Thyroid gland (tissue), 4 donors: ENCODE measurements at regions not wholly inside any gene's neighbourhood (a gene's known extent, or its start where the extent isn't known, plus 50 kb on each side); places are given as distances from the start of the nearest gene placed in this dataset.

Experiments used
- POLR2A ChIP-seq, 2 donors: fragments of 450-650 bp; IDR thresholded peaks; one replicate each; pipeline ENCODE4 v1.6.1; 2017; ENCODE audit warnings: antibody characterized with exemption in 2 of 2, mild to moderate bottlenecking in 2 of 2, moderate library complexity in 1 of 2
- TF ChIP-seq, protein P1 (sequence below), 6 experiments: fragments of 200-600 bp in 3 of 6; fragments of 450-650 bp in 3 of 6; sonication (generic) in 3 of 6; IDR thresholded peaks; one replicate each; pipeline ENCODE4 v1.5.1; 2016 to 2019; ENCODE audit warnings: antibody characterized with exemption in 6 of 6, mild to moderate bottlenecking in 2 of 6, inconsistent platforms in 1 of 6, moderate library complexity in 1 of 6

DNA sequence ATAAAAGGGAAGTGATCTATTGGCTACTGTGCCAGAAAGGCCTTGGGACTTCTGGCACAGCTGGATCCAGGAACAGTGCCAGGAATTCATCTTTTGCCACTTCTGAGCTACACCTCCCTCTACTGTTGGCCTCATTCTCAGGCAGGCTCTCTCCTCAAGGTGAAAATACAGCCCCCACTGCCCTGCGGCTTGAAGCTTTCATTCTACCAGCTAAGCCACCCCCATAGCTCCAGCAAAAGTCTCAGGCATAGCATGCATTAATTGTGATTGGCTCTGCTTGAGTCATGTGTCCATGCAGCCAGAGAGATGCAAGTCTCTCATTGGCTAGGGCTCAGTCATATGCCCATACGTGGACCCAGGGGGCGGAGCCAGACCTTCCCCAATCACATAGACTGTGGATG is 142.4 kb downstream of the TPRA1 start:
- TF ChIP-seq, protein P1, sequence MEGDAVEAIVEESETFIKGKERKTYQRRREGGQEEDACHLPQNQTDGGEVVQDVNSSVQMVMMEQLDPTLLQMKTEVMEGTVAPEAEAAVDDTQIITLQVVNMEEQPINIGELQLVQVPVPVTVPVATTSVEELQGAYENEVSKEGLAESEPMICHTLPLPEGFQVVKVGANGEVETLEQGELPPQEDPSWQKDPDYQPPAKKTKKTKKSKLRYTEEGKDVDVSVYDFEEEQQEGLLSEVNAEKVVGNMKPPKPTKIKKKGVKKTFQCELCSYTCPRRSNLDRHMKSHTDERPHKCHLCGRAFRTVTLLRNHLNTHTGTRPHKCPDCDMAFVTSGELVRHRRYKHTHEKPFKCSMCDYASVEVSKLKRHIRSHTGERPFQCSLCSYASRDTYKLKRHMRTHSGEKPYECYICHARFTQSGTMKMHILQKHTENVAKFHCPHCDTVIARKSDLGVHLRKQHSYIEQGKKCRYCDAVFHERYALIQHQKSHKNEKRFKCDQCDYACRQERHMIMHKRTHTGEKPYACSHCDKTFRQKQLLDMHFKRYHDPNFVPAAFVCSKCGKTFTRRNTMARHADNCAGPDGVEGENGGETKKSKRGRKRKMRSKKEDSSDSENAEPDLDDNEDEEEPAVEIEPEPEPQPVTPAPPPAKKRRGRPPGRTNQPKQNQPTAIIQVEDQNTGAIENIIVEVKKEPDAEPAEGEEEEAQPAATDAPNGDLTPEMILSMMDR (IDR thresholded peaks at IDR 0.05): no peak
- no peak for TF ChIP-seq POLR2A (IDR thresholded peaks at IDR 0.05)
